ENCODE measurements at regions not wholly inside any gene's neighbourhood (a gene's known extent, or its start where the extent isn't known, plus 50 kb on each side); places are given as distances from the start of the nearest gene placed in this dataset.

- DNase-seq (ENCODE audit: low read depth in 2 of 2): no peak
- Histone ChIP-seq H3K9me3 (ENCODE audit: control insufficient read depth, insufficient read depth, low read depth, low read length) (no peaks in the 10 kb centered on the region), H3K36me3 (ENCODE audit: control insufficient read depth, insufficient read depth, low read length) (no peaks in the 10 kb centered on the region), H3K4me2 (ENCODE audit: extremely low read depth, insufficient read depth, low read length) (no peak overlapping the region), H3K4me3 (replicated peaks in 1 of 4; ENCODE audit: control extremely low read depth in 1 of 4, insufficient read depth in 1 of 4, low read depth in 3 of 4, low read length in 4 of 4) (no peak overlapping the region), H3K9ac (ENCODE audit: insufficient read depth, low read length) (no peak overlapping the region), H3K79me2 (ENCODE audit: control insufficient read depth, insufficient read depth, low read length) (no peaks in the 10 kb centered on the region), H4K20me1 (ENCODE audit: control insufficient read depth, extremely low read depth, insufficient read depth, low read length) (no peaks in the 10 kb centered on the region), H3K4me1 (ENCODE audit: control insufficient read depth, extremely low read depth, insufficient read depth, low read length) (no peaks in the 10 kb centered on the region), H3K27me3 (ENCODE audit: control insufficient read depth, insufficient read depth, low read length) (no peaks in the 10 kb centered on the region), H3K27ac (ENCODE audit: insufficient read depth, low read length) (no peak overlapping the region), H2AFZ (ENCODE audit: low read length) (no peak overlapping the region)
- TF ChIP-seq CTCF (conservative IDR thresholded peaks at IDR 0.05 in 1 of 2, IDR thresholded peaks at IDR 0.05 in 1 of 2; ENCODE audit: low read depth in 1 of 2, low read length in 2 of 2): no peak
- TF ChIP-seq EZH2 (IDR thresholded peaks at IDR 0.05; ENCODE audit: low read length, missing control alignments): no peak
Observed at GRCh38 chr4:28256295-28256694, 1395.7 kb downstream of the STIM2 start.

GRCh38 chr4:28259951-28260350 is 1399.3 kb downstream of the STIM2 start:
- no peak overlapping the region for H2AFZ ChIP-seq (ENCODE audit: low read length)
- H3K4me3 ChIP-seq (replicated peaks in 1 of 4; ENCODE audit: control extremely low read depth in 1 of 4, insufficient read depth in 1 of 4, low read depth in 3 of 4, low read length in 4 of 4): no peak overlapping the region
- H3K79me2 ChIP-seq (ENCODE audit: control insufficient read depth, insufficient read depth, low read length): no peaks in the 10 kb centered on the region
- H3K27me3 ChIP-seq (ENCODE audit: control insufficient read depth, insufficient read depth, low read length): no peaks in the 10 kb centered on the region
- DNase-seq (ENCODE audit: low read depth in 2 of 2): no peak
- H3K4me2 ChIP-seq (ENCODE audit: extremely low read depth, insufficient read depth, low read length): no peak overlapping the region
- no peak overlapping the region for H3K27ac ChIP-seq (ENCODE audit: insufficient read depth, low read length)
- no peaks in the 10 kb centered on the region for H3K4me1 ChIP-seq (ENCODE audit: control insufficient read depth, extremely low read depth, insufficient read depth, low read length)
- H3K9me3 ChIP-seq (ENCODE audit: control insufficient read depth, insufficient read depth, low read depth, low read length): no peaks in the 10 kb centered on the region
- no peak for TF ChIP-seq EZH2 (IDR thresholded peaks at IDR 0.05; ENCODE audit: low read length, missing control alignments)
- no peak for TF ChIP-seq CTCF (conservative IDR thresholded peaks at IDR 0.05 in 1 of 2, IDR thresholded peaks at IDR 0.05 in 1 of 2; ENCODE audit: low read depth in 1 of 2, low read length in 2 of 2)
- no peaks in the 10 kb centered on the region for H4K20me1 ChIP-seq (ENCODE audit: control insufficient read depth, extremely low read depth, insufficient read depth, low read length)
- no peaks in the 10 kb centered on the region for H3K36me3 ChIP-seq (ENCODE audit: control insufficient read depth, insufficient read depth, low read length)
- H3K9ac ChIP-seq (ENCODE audit: insufficient read depth, low read length): no peak overlapping the region

GRCh38 chr4:28267166-28267565 is 1406.5 kb downstream of the STIM2 start:
- TF ChIP-seq CTCF (conservative IDR thresholded peaks at IDR 0.05 in 1 of 2, IDR thresholded peaks at IDR 0.05 in 1 of 2; ENCODE audit: low read depth in 1 of 2, low read length in 2 of 2) (no peak), EZH2 (IDR thresholded peaks at IDR 0.05; ENCODE audit: low read length, missing control alignments) (no peak)

More at GRCh38 chr4:28267166-28267565, 1406.5 kb downstream of the STIM2 start:
- Histone ChIP-seq H3K4me2 (ENCODE audit: extremely low read depth, insufficient read depth, low read length) (no peak overlapping the region), H3K36me3 (ENCODE audit: control insufficient read depth, insufficient read depth, low read length) (no peaks in the 10 kb centered on the region), H3K27ac (ENCODE audit: insufficient read depth, low read length) (no peak overlapping the region), H3K4me3 (replicated peaks in 1 of 4; ENCODE audit: control extremely low read depth in 1 of 4, insufficient read depth in 1 of 4, low read depth in 3 of 4, low read length in 4 of 4) (no peak overlapping the region), H3K9me3 (ENCODE audit: control insufficient read depth, insufficient read depth, low read depth, low read length) (no peaks in the 10 kb centered on the region), H2AFZ (ENCODE audit: low read length) (no peak overlapping the region), H3K9ac (ENCODE audit: insufficient read depth, low read length) (no peak overlapping the region), H4K20me1 (ENCODE audit: control insufficient read depth, extremely low read depth, insufficient read depth, low read length) (no peaks in the 10 kb centered on the region), H3K27me3 (ENCODE audit: control insufficient read depth, insufficient read depth, low read length) (no peaks in the 10 kb centered on the region), H3K79me2 (ENCODE audit: control insufficient read depth, insufficient read depth, low read length) (no peaks in the 10 kb centered on the region), H3K4me1 (ENCODE audit: control insufficient read depth, extremely low read depth, insufficient read depth, low read length) (no peaks in the 10 kb centered on the region)
- DNase-seq (ENCODE audit: low read depth in 2 of 2): no peak

Data from fibroblast of lung (primary cell).